ENCODE measurements at regions not wholly inside any gene's neighbourhood (a gene's known extent, or its start where the extent isn't known, plus 50 kb on each side); places are given as distances from the start of the nearest gene placed in this dataset.

- Histone ChIP-seq H3K9me3 (ENCODE audit: control insufficient read depth, low read depth, low read length) (no peaks in the 10 kb centered on the region), H2BK15ac (ENCODE audit: low read depth, low read length) (no peak overlapping the region), H3K23ac (ENCODE audit: insufficient read length, low read depth, low read length) (no peak overlapping the region), H3K27me3 (ENCODE audit: insufficient read depth, low read length) (no peaks in the 10 kb centered on the region), H3K27ac (ENCODE audit: insufficient read length, low read depth, low read length) (no peak overlapping the region), H4K91ac (ENCODE audit: insufficient read length, low read depth, low read length) (no peak overlapping the region), H3T11ph (ENCODE audit: low read length) (no peak overlapping the region), H2BK5ac (ENCODE audit: insufficient read length, low read length) (no peak overlapping the region), H2AFZ (ENCODE audit: low read length) (no peak overlapping the region), H2BK12ac (ENCODE audit: insufficient read length, low read depth, low read length) (no peak overlapping the region), H4K5ac (ENCODE audit: insufficient read length, low read depth, low read length) (no peak overlapping the region), H3K4ac (ENCODE audit: low read depth, low read length) (no peak overlapping the region), H3K4me2 (ENCODE audit: insufficient read depth, insufficient read length, low read length) (no peak overlapping the region), H3K18ac (ENCODE audit: insufficient read length, low read depth, low read length) (no peak overlapping the region), H3K79me2 (ENCODE audit: insufficient read depth, low read length) (no peaks in the 10 kb centered on the region), H3K23me2 (ENCODE audit: insufficient read length, low read depth, low read length, poor library complexity, severe bottlenecking) (no peaks in the 10 kb centered on the region), H3K56ac (ENCODE audit: insufficient read length, low read depth, low read length) (no peak overlapping the region), H3K4me1 (ENCODE audit: insufficient read depth, low read length) (no peaks in the 10 kb centered on the region), H4K8ac (replicated peaks; ENCODE audit: insufficient read length, low read depth, low read length) (no peak overlapping the region), H3K9ac (ENCODE audit: extremely low read depth, insufficient read length, low read length) (no peak overlapping the region), H2BK20ac (ENCODE audit: low read depth, low read length, poor library complexity, severe bottlenecking) (no peak overlapping the region), H3K14ac (ENCODE audit: insufficient read depth, low read length) (no peak overlapping the region), H4K20me1 (ENCODE audit: control insufficient read depth, insufficient read depth, insufficient read length) (no peaks in the 10 kb centered on the region), H2AK5ac (ENCODE audit: insufficient read length, low read length) (no peak overlapping the region), H2BK120ac (ENCODE audit: low read depth, low read length, poor library complexity, severe bottlenecking) (no peak overlapping the region), H3K79me1 (ENCODE audit: insufficient read depth, low read depth, low read length, poor library complexity, severe bottlenecking) (no peaks in the 10 kb centered on the region)
- DNase-seq, result no peak
- H3K9me3 Mint-ChIP-seq, result peaks cover 4 to 8% of the 10 kb centered on the region in 2 experiments; a peak in 3 of 5 replicates
- no peaks in the 10 kb centered on the region for H3K36me3 Mint-ChIP-seq (ENCODE audit: insufficient read depth in 1 of 3, low read depth in 3 of 3)
- no peak for TF ChIP-seq CTCF (conservative IDR thresholded peaks at IDR 0.05)
- no peaks in the 10 kb centered on the region; the same call in none of the 2 replicates for H3K27me3 Mint-ChIP-seq (ENCODE audit: low read depth)
- whole genome bisulfite sequencing (ENCODE audit: extremely low coverage, insufficient read length, low lambda C conversion rate), result no CpG with 5 or more reads among the region's 1 CpG
- H3K4me1 Mint-ChIP-seq, result peaks cover 1 to 11% of the 10 kb centered on the region in 2 experiments
- H3K4me3 Mint-ChIP-seq, result no peak overlapping the region
- no peak overlapping the region for H3K27ac Mint-ChIP-seq
Measured at GRCh38 chr13:46487748-46488147, 65.2 kb upstream of the LRCH1 start.
